Thoracic aorta (tissue), 2 donors: ENCODE measurements at regions not wholly inside any gene's neighbourhood (a gene's known extent, or its start where the extent isn't known, plus 50 kb on each side); places are given as distances from the start of the nearest gene placed in this dataset.
A peak's percentile ranks its signal among the peaks of the same experiment; 100 is the strongest.
"Not testable (repeated sequence)": the region's sequence is repeated elsewhere in the genome, so short reads cannot be mapped to it uniquely, and the experiment has no call there.

Experiments used
- ATAC-seq: fragments of 150-250 bp; one replicate; pipeline ENCODE4 v1.8.0; 2017; ENCODE audit warnings: low read depth; ENCODE audit not compliant: insufficient number of reproducible peaks, low FRiP score
- DNase-seq: peaks from one replicate; pipeline ENCODE4 v3.0.0-alpha.2; 2020; ENCODE audit warnings: low spot score
- H3K27ac ChIP-seq, 2 donors: fragments of 200-600 bp; sonication (generic); 1 replicate in 1 of 2; 2 replicates in 1 of 2; pipeline ENCODE4 v1.5.1; 2016; ENCODE audit warnings: mild to moderate bottlenecking in 2 of 2, moderate library complexity in 2 of 2
- H3K27me3 ChIP-seq: fragments of 200-600 bp; sonication (generic); replicated peaks from 2 replicates; pipeline ENCODE4 v1.6.0; 2016; ENCODE audit warnings: mild to moderate bottlenecking; ENCODE audit not compliant: insufficient read depth
- H3K36me3 ChIP-seq: fragments of 200-600 bp; sonication (generic); one replicate; pipeline ENCODE4 v1.5.1; 2016
- H3K4me1 ChIP-seq, 2 donors: fragments of 200-600 bp; sonication (generic); 1 replicate in 1 of 2; 2 replicates in 1 of 2; pipeline versions ENCODE4 v1.5.1 to v1.6.0; 2016; ENCODE audit warnings: low read depth in 2 of 2, mild to moderate bottlenecking in 1 of 2; ENCODE audit not compliant: control insufficient read depth in 1 of 2
- H3K4me3 ChIP-seq: fragments of 200-600 bp; sonication (generic); 2 replicates; pipeline ENCODE4 v1.5.1; 2016; ENCODE audit warnings: mild to moderate bottlenecking
- H3K9me3 ChIP-seq: fragments of 200-600 bp; sonication (generic); 2 replicates; pipeline ENCODE4 v1.5.1; 2016
- CTCF ChIP-seq: fragments of 200-600 bp; sonication (generic); IDR thresholded peaks from one replicate; pipeline ENCODE4 v1.5.1; 2019; ENCODE audit warnings: antibody characterized with exemption

DNA sequence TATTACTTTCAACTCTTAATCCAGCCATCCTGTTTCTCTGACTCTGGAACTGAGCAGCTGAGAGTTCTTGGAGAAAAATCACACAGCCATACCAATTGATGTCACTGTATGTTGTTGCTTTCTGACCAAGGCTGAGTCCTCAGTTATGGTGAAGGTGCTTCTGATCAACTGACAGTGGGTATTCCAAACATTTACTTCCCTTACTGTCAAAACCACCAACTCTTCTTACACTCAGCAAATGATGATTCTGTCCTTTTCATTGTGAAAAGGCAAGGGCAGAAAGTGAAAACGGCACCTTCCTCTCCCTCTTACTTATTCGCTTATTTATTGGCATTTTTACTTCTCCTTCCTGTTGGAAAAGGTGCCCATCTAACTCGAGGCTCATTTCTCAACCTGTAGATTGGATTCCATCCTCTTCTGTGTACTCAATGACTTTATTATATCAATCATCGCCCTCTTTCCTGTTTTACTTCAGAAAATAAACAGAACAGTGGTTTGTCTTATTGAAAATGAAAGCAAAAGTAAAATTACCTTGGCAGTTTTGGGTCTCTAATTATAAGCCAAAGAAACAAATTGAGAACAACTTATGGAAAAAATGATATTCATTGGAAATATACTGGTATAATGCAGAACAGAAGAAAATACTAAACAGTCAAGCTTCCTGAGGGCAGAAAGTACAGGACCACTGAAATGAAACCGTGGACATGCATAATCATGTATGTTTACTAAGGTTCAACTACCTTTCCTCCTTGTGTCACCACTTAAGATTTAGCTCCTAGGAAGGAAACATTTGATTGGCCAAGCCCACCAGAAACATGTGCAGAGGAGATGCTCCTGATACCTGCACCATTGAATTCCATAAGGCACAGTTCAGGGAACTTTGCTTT is 104.5 kb upstream of the CHD1 start:
- Histone ChIP-seq H3K27ac (no peak overlapping the region), H3K4me1 (peaks cover 0 to 4% of the 10 kb centered on the region in 2 donors), H3K9me3 (no peaks in the 10 kb centered on the region), H3K4me3 (peak overlapping the region; percentile 66), H3K36me3 (no peaks in the 10 kb centered on the region), H3K27me3 (no peaks in the 10 kb centered on the region)
- DNase-seq (no peak), ATAC-seq (no peak)
- no peak for TF ChIP-seq CTCF

GRCh38 chr5:99032234-99033013 is 103.6 kb upstream of the CHD1 start:
- Histone ChIP-seq H3K9me3 (no peaks in the 10 kb centered on the region), H3K27ac (no peak overlapping the region), H3K4me3 (peak overlapping the region; percentile 66), H3K27me3 (no peaks in the 10 kb centered on the region), H3K4me1 (peaks cover 0 to 4% of the 10 kb centered on the region in 2 donors), H3K36me3 (no peaks in the 10 kb centered on the region)
- peak; percentile 55 for TF ChIP-seq CTCF
- DNase-seq (no peak), ATAC-seq (peak; percentile 59)

- DNase-seq (no peak), ATAC-seq (no peak)
- Histone ChIP-seq H3K4me3 (no peak overlapping the region), H3K27me3 (no peaks in the 10 kb centered on the region), H3K36me3 (no peaks in the 10 kb centered on the region), H3K27ac (no peak overlapping the region), H3K4me1 (peaks cover 0 to 4% of the 10 kb centered on the region in 2 donors), H3K9me3 (no peaks in the 10 kb centered on the region)
- no peak for TF ChIP-seq CTCF
Observed at GRCh38 chr5:99030906-99031440, 102.2 kb upstream of the CHD1 start.

DNA sequence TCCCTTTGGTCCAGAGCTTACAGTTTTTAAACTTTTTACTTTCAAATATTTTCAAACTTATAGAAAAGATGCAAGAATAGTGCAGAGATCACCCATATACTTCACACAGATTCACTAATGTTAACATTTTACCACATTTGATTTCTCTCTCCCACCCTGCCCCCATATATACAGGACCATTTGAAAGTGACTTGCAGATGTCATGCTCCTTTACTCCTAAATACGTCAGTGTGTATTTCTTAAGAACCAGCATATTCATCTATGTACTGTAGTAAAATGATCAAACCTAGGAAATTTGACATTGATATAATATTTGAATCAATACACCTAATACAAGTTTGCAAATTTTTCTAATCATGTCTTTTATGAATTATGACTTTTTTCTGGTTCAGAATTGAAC is 100.4 kb upstream of the CHD1 start:
- Histone ChIP-seq H3K4me1 (peaks cover 5 to 7% of the 10 kb centered on the region in 2 donors), H3K36me3 (no peaks in the 10 kb centered on the region), H3K9me3 (no peaks in the 10 kb centered on the region), H3K4me3 (no peak overlapping the region), H3K27me3 (no peaks in the 10 kb centered on the region), H3K27ac (no peak overlapping the region)
- DNase-seq = no peak
- ATAC-seq = no peak
- TF ChIP-seq CTCF = no peak

DNA sequence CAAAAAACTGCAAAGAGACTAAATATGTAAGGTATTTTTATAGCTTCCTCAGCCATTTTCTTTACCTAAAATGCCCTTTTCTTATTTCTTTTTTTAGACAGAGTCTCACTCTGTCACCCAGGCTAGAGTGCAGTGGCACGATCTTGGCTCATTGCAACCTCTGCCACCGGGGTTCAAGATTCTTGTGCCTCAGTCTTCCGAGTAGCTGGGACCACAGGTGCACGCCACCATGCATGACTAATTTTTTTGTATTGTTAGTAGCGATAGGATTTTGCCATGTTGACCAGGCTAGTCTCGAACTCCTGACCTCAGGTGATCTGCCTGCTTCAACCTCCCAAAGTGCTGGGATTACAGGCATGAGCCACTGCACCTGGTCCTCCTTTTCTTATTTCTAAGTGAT is 99.4 kb upstream of the CHD1 start:
- not testable (repeated sequence) for ATAC-seq, H3K4me1 ChIP-seq, H3K27ac ChIP-seq, H3K9me3 ChIP-seq, H3K36me3 ChIP-seq, H3K4me3 ChIP-seq, H3K27me3 ChIP-seq, DNase-seq
